HCT116 (cell line): ENCODE measurements at regions not wholly inside any gene's neighbourhood (a gene's known extent, or its start where the extent isn't known, plus 50 kb on each side); places are given as distances from the start of the nearest gene placed in this dataset.

Experiments used
- ATAC-seq: fragments of 200-7000 bp; cut with Tn5 transposase; 2 replicates; pipeline ENCODE4 v1.9.1; 2020; ENCODE audit warnings: mild to moderate bottlenecking, moderate library complexity
- BruUV-seq: library from RNA; stranded (reverse); fragments of 400-500 nt; replicated peaks from 2 replicates; lab custom pipeline; 2021; lab: Mats Ljungman, UMichigan
- CTCF ChIA-PET: fragments of 300-600 bp; sonication (Branson Sonifier 250); formaldehyde crosslinking; loops from one replicate; lab custom pipeline; 2021; ENCODE audit warnings: antibody characterized with exemption; lab: Charles Lee
- POLR2A ChIA-PET: fragments of 300-600, 350-600 bp; sonication (Branson Sonifier 250); formaldehyde crosslinking; loops from one replicate; lab custom pipeline; 2021; ENCODE audit warnings: antibody characterized with exemption; lab: Charles Lee
- RAD21 ChIA-PET, 2 experiments: fragments of 300-600 bp; sonication (Branson Sonifier 250); formaldehyde crosslinking; loops; one replicate each; lab custom pipeline; 2023; ENCODE audit warnings: low total read pairs in 2 of 2; ENCODE audit not compliant: uncharacterized antibody in 2 of 2, unreplicated experiment in 2 of 2, low non-redundant PET in 1 of 2; lab: Charles Lee
- DNase-seq: peaks from one replicate; pipeline ENCODE4 v3.0.0-alpha.2; 2010; ENCODE audit warnings: low read depth, low spot score
- H2AFZ ChIP-seq: fragments of 200-600 bp; shearing (Covaris generic), sonication (generic); 2 replicates; pipeline ENCODE4 v1.6.1; 2017; ENCODE audit warnings: low read depth, mixed run types, mixed read lengths, antibody characterized with exemption, low read length; ENCODE audit not compliant: poor library complexity, severe bottlenecking
- H3K27ac ChIP-seq: 2 replicates; pipeline ENCODE4 v1.5.1; 2012; ENCODE audit warnings: low read depth, low read length
- H3K27me3 ChIP-seq: fragments of 200-600 bp; sonication (generic); 2 replicates; pipeline ENCODE4 v1.6.1; 2016; ENCODE audit warnings: mixed run types, low read length, mixed read lengths; ENCODE audit not compliant: insufficient read depth
- H3K36me3 ChIP-seq, 2 experiments: fragments of 200-500 bp in 1 of 2; fragments of 200-600 bp in 1 of 2; sonication (Bioruptor generic) in 1 of 2; sonication (generic) in 1 of 2; 2 replicates each; pipeline versions ENCODE4 v1.5.1 to v1.6.1; 2014 to 2016; ENCODE audit warnings: low read length in 2 of 2, inconsistent platforms in 1 of 2, mixed read lengths in 1 of 2, mixed run types in 1 of 2; ENCODE audit not compliant: insufficient read depth in 2 of 2, control insufficient read depth in 1 of 2
- H3K4me1 ChIP-seq, 2 experiments: fragments of 200-600 bp in 1 of 2; sonication (generic) in 1 of 2; 2 replicates each; pipeline versions ENCODE4 v1.5.1 to v1.6.1; 2012 to 2017; ENCODE audit warnings: low read length in 2 of 2, inconsistent platforms in 1 of 2, mild to moderate bottlenecking in 1 of 2, mixed read lengths in 1 of 2, mixed run types in 1 of 2, moderate library complexity in 1 of 2; ENCODE audit not compliant: insufficient read depth in 2 of 2, control insufficient read depth in 1 of 2
- H3K4me2 ChIP-seq: fragments of 200-600 bp; sonication (generic); 2 replicates; pipeline ENCODE4 v1.6.1; 2017; ENCODE audit warnings: mixed run types, low read length, mixed read lengths
- H3K4me3 ChIP-seq, 2 experiments: fragments of 200-600 bp in 1 of 2; sonication (generic) in 1 of 2; replicated peaks in 1 of 2; 2 replicates each; pipeline ENCODE4 v1.5.1; 2011 to 2016; ENCODE audit warnings: low read length in 2 of 2, control low read depth in 1 of 2, low read depth in 1 of 2, mild to moderate bottlenecking in 1 of 2, mixed read lengths in 1 of 2, mixed run types in 1 of 2
- H3K79me2 ChIP-seq: fragments of 200-600 bp; sonication (generic); 2 replicates; pipeline ENCODE4 v1.6.1; 2017; ENCODE audit warnings: mild to moderate bottlenecking, mixed run types, low read length, moderate library complexity, mixed read lengths; ENCODE audit not compliant: insufficient read depth
- H3K9ac ChIP-seq: fragments of 200-600 bp; sonication (generic); 2 replicates; pipeline ENCODE4 v1.6.1; 2016; ENCODE audit warnings: low read length, mixed read lengths
- H3K9me2 ChIP-seq: fragments of 200-600 bp; sonication (generic), shearing (Covaris generic); 2 replicates; pipeline ENCODE4 v1.6.1; 2017; ENCODE audit warnings: mixed run types, mild to moderate bottlenecking, moderate library complexity; ENCODE audit not compliant: insufficient read depth
- H3K9me3 ChIP-seq, 2 experiments: fragments of 200-500 bp in 1 of 2; fragments of 200-600 bp in 1 of 2; sonication (Bioruptor generic) in 1 of 2; sonication (generic) in 1 of 2; 2 replicates each; pipeline ENCODE4 v1.6.1; 2014 to 2017; ENCODE audit warnings: low read length in 2 of 2, mixed read lengths in 2 of 2, inconsistent platforms in 1 of 2, low read depth in 1 of 2, mild to moderate bottlenecking in 1 of 2, mixed run types in 1 of 2, moderate library complexity in 1 of 2; ENCODE audit not compliant: control insufficient read depth in 1 of 2, insufficient read depth in 1 of 2
- H4K20me1 ChIP-seq: fragments of 200-600 bp; sonication (generic), shearing (Covaris generic); 2 replicates; pipeline ENCODE4 v1.6.1; 2017; ENCODE audit warnings: mixed run types, mild to moderate bottlenecking, moderate library complexity; ENCODE audit not compliant: insufficient read depth
- ATF3 ChIP-seq: IDR thresholded peaks from 2 replicates; pipeline ENCODE4 v1.6.1; 2012
- CEBPB ChIP-seq: IDR thresholded peaks from 2 replicates; pipeline ENCODE4 v1.6.1; 2012; ENCODE audit warnings: low read depth
- CTCF ChIP-seq, 3 experiments: fragments of 200-600 bp in 1 of 3; sonication (generic) in 1 of 3; IDR thresholded peaks in 2 of 3; conservative IDR thresholded peaks in 1 of 3; 2 replicates each; pipeline ENCODE4 v1.5.1; 2012 to 2017; ENCODE audit warnings: low read depth in 2 of 3, low read length in 2 of 3, antibody characterized with exemption in 1 of 3, borderline replicate concordance in 1 of 3, control low read depth in 1 of 3, mild to moderate bottlenecking in 1 of 3, mixed read lengths in 1 of 3, mixed run types in 1 of 3, moderate library complexity in 1 of 3; ENCODE audit not compliant: insufficient read depth in 1 of 3
- EGR1 ChIP-seq: IDR thresholded peaks from 2 replicates; pipeline ENCODE4 v1.6.1; 2012; ENCODE audit warnings: low read depth
- ELF1 ChIP-seq: IDR thresholded peaks from 2 replicates; pipeline ENCODE4 v1.6.1; 2012; ENCODE audit warnings: low read depth, borderline replicate concordance
- EZH2phosphoT487 ChIP-seq: fragments of 200-600 bp; IDR thresholded peaks from 2 replicates; pipeline ENCODE4 v1.6.1; 2018; ENCODE audit warnings: antibody characterized with exemption, borderline replicate concordance
- FOSL1 ChIP-seq: IDR thresholded peaks from 2 replicates; pipeline ENCODE4 v1.6.1; 2012; ENCODE audit warnings: low read depth
- JUND ChIP-seq: IDR thresholded peaks from 2 replicates; pipeline ENCODE4 v1.6.1; 2012
- POLR2A ChIP-seq: IDR thresholded peaks from 2 replicates; pipeline ENCODE4 v1.7.0; 2011; ENCODE audit warnings: borderline replicate concordance; ENCODE audit not compliant: insufficient read depth, insufficient read length; ENCODE audit errors: extremely low read depth
- POLR2AphosphoS5 ChIP-seq: IDR thresholded peaks from 2 replicates; pipeline ENCODE4 v1.6.1; 2011; ENCODE audit warnings: mild to moderate bottlenecking, low read depth, low read length, moderate library complexity
- REST ChIP-seq: IDR thresholded peaks from 2 replicates; pipeline ENCODE4 v1.6.1; 2012; ENCODE audit warnings: low read depth
- SP1 ChIP-seq: IDR thresholded peaks from 2 replicates; pipeline ENCODE4 v1.6.1; 2012; ENCODE audit warnings: low read depth
- ZFX ChIP-seq: fragments of 450-650 bp; IDR thresholded peaks from 2 replicates; pipeline ENCODE4 v1.6.1; 2017
- ZNF274 ChIP-seq: fragments of 200-500 bp; sonication (Bioruptor generic); IDR thresholded peaks from 2 replicates; pipeline ENCODE4 v1.6.1; 2014; ENCODE audit warnings: mild to moderate bottlenecking, low read depth, low read length, inconsistent platforms
- intact Hi-C: fragments of 100-400 bp; cut with micrococcal nuclease; formaldehyde crosslinking; loops from 2 replicates; pipeline ENCODE4 v1.10.0; 2022
- TF ChIP-seq, protein P1 (sequence below): IDR thresholded peaks from 2 replicates; pipeline ENCODE4 v1.6.1; 2011; ENCODE audit warnings: mild to moderate bottlenecking, low read length, moderate library complexity; ENCODE audit not compliant: insufficient replicate concordance; ENCODE audit errors: extremely low read depth

DNA sequence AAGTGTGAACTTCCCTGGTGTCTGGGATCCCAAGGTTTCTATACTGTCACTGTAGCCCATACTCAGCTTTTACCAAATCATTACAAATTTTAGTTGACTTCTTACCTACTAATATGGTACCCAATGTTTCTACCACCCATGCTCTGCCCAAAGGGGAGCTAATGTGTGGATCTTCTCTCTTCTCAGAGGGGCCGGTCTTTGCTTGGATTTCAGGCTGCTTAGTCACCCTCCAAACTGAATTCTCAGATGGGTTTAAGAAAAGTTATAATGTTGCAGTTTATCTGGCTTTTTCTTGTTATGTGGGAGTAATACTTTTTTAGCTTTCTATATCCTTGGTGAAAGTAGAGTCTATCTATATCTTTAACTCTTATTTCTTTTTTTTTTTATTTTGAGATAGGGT is 67.1 kb upstream of the AKAP13 start:
- H3K9me3 ChIP-seq, result no peaks in the 10 kb centered on the region

GRCh38 chr15:85314146-85314545 is 66.3 kb upstream of the AKAP13 start:
- ChIA-PET CTCF (no interaction called here), POLR2A (no interaction called here)
- no peak for ATAC-seq
- TF ChIP-seq REST (no peak), ATF3 (no peak), EZH2phosphoT487 (no peak), SP1 (no peak), CEBPB (no peak), POLR2AphosphoS5 (no peak), FOSL1 (no peak), CTCF (IDR thresholded peaks at IDR 0.05 in 2 of 3, conservative IDR thresholded peaks at IDR 0.05 in 1 of 3; ENCODE audit: borderline replicate concordance in 1 of 3, insufficient read depth in 1 of 3, low read depth in 2 of 3, low read length in 2 of 3) (no peak)
- TF ChIP-seq, protein P1, sequence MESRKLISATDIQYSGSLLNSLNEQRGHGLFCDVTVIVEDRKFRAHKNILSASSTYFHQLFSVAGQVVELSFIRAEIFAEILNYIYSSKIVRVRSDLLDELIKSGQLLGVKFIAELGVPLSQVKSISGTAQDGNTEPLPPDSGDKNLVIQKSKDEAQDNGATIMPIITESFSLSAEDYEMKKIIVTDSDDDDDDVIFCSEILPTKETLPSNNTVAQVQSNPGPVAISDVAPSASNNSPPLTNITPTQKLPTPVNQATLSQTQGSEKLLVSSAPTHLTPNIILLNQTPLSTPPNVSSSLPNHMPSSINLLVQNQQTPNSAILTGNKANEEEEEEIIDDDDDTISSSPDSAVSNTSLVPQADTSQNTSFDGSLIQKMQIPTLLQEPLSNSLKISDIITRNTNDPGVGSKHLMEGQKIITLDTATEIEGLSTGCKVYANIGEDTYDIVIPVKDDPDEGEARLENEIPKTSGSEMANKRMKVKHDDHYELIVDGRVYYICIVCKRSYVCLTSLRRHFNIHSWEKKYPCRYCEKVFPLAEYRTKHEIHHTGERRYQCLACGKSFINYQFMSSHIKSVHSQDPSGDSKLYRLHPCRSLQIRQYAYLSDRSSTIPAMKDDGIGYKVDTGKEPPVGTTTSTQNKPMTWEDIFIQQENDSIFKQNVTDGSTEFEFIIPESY, result no peak

More for the DNA sequence above, 67.1 kb upstream of the AKAP13 start:
- Histone ChIP-seq H3K9me2 (no peaks in the 10 kb centered on the region), H3K4me2 (no peak overlapping the region), H2AFZ (no peak overlapping the region), H3K9ac (no peak overlapping the region), H3K4me1 (peaks cover 27 to 28% of the 10 kb centered on the region in 2 experiments), H3K79me2 (no peaks in the 10 kb centered on the region), H3K4me3 (no peak overlapping the region), H3K27ac (no peak overlapping the region), H4K20me1 (no peaks in the 10 kb centered on the region), H3K36me3 (no peaks in the 10 kb centered on the region), H3K27me3 (no peaks in the 10 kb centered on the region)
- intact Hi-C loops, result no loop called here
- POLR2A ChIA-PET, result no interaction called here
- DNase-seq (no peak), ATAC-seq (no peak)
- RAD21 ChIA-PET, result interaction anchor here in 1 of 2 experiments (0.8 kb wide), 1 partner anchor 17 kb away, joined by 3 read pairs; no protein-coding TSS in a partner anchor
- no peak for TF ChIP-seq EGR1
- TF ChIP-seq FOSL1, result no peak
- TF ChIP-seq ZNF274, result no peak
- no peak for TF ChIP-seq JUND
- no peak for TF ChIP-seq ZFX
- TF ChIP-seq POLR2A, result no peak
- TF ChIP-seq ELF1, result no peak
- no peak for TF ChIP-seq EZH2phosphoT487
- no TSS peak for BruUV-seq
- CTCF ChIA-PET, result interaction anchor here (1.0 to 1.6 kb wide), 3 partner anchors 17 to 490 kb away, joined by 3 to 5 read pairs (median 4); no protein-coding TSS in a partner anchor

More at GRCh38 chr15:85314146-85314545, 66.3 kb upstream of the AKAP13 start:
- H2AFZ ChIP-seq, result no peak overlapping the region
- no peak for DNase-seq
- no peak overlapping the region for H3K4me3 ChIP-seq
- peaks cover 32 to 34% of the 10 kb centered on the region in 2 experiments for H3K4me1 ChIP-seq
- intact Hi-C loops, result no loop called here
- H3K9me3 ChIP-seq, result no peaks in the 10 kb centered on the region
- H3K36me3 ChIP-seq, result no peaks in the 10 kb centered on the region
- no peak overlapping the region for H3K27ac ChIP-seq
- no peaks in the 10 kb centered on the region for H3K9me2 ChIP-seq
- no peak overlapping the region for H3K4me2 ChIP-seq
- H3K9ac ChIP-seq, result no peak overlapping the region
- H4K20me1 ChIP-seq, result no peaks in the 10 kb centered on the region
- no peaks in the 10 kb centered on the region for H3K27me3 ChIP-seq
- no TSS peak for BruUV-seq
- RAD21 ChIA-PET, result no interaction called here
- no peaks in the 10 kb centered on the region for H3K79me2 ChIP-seq
